ENCODE measurements at regions not wholly inside any gene's neighbourhood (a gene's known extent, or its start where the extent isn't known, plus 50 kb on each side); places are given as distances from the start of the nearest gene placed in this dataset.

DNA sequence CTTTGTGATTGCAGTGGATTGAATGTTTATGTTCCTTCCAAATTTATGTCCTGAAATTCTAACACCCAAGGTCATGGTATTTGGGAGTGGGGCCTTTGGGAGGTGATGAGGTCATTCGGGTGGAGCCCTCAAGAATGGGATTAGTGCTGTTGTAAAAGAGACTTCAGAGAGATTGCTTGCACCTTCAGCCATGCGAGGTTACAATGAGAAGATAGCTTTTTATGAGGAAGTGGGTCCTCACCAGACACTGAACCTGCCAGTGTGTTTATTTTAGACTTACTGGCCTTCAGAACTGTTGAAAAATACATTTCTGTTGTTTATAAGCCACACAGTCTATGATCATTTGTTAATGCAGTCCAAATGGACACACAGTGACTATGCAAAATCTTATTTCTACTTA is 161.0 kb upstream of the GPRIN3 start:
- no peak overlapping the region for H2BK15ac ChIP-seq (ENCODE audit: low read depth, low read length)
- no peak overlapping the region for H3K14ac ChIP-seq (ENCODE audit: insufficient read depth, low read length)
- no peak overlapping the region for H2BK5ac ChIP-seq (ENCODE audit: insufficient read length, low read length)
- no peaks in the 10 kb centered on the region; a peak in 1 of 5 replicates for H3K9me3 Mint-ChIP-seq
- DNase-seq = no peak
- H3K56ac ChIP-seq (ENCODE audit: insufficient read length, low read depth, low read length) = no peak overlapping the region
- no peak overlapping the region for H3K4ac ChIP-seq (ENCODE audit: low read depth, low read length)
- no peaks in the 10 kb centered on the region for H3K23me2 ChIP-seq (ENCODE audit: insufficient read length, low read depth, low read length, poor library complexity, severe bottlenecking)
- H2BK120ac ChIP-seq (ENCODE audit: low read depth, low read length, poor library complexity, severe bottlenecking) = no peak overlapping the region
- no peaks in the 10 kb centered on the region for H4K20me1 ChIP-seq (ENCODE audit: control insufficient read depth, insufficient read depth, insufficient read length)
- no peak overlapping the region for H3K9ac ChIP-seq (ENCODE audit: extremely low read depth, insufficient read length, low read length)
- no peaks in the 10 kb centered on the region for H3K4me1 ChIP-seq (ENCODE audit: insufficient read depth, low read length)
- TF ChIP-seq CTCF (conservative IDR thresholded peaks at IDR 0.05) = no peak
- no peaks in the 10 kb centered on the region for H3K9me3 ChIP-seq (ENCODE audit: control insufficient read depth, low read depth, low read length)
- no peak overlapping the region for H4K5ac ChIP-seq (ENCODE audit: insufficient read length, low read depth, low read length)
- H2AK5ac ChIP-seq (ENCODE audit: insufficient read length, low read length) = no peak overlapping the region
- no peaks in the 10 kb centered on the region for H3K27me3 Mint-ChIP-seq (ENCODE audit: low read depth)
- H3K4me1 Mint-ChIP-seq = no peaks in the 10 kb centered on the region
- H2AFZ ChIP-seq (ENCODE audit: low read length) = no peak overlapping the region
- H3K27ac Mint-ChIP-seq = no peak overlapping the region; a peak in 1 of 7 replicates
- no peak overlapping the region for H3T11ph ChIP-seq (ENCODE audit: low read length)
- no peak overlapping the region for H3K4me3 Mint-ChIP-seq
- no peak overlapping the region for H4K91ac ChIP-seq (ENCODE audit: insufficient read length, low read depth, low read length)
- H3K4me2 ChIP-seq (ENCODE audit: insufficient read depth, insufficient read length, low read length) = no peak overlapping the region
- no peak overlapping the region for H3K27ac ChIP-seq (ENCODE audit: insufficient read length, low read depth, low read length)
- no peaks in the 10 kb centered on the region for H3K79me2 ChIP-seq (ENCODE audit: insufficient read depth, low read length)
- no peak overlapping the region for H4K8ac ChIP-seq (replicated peaks; ENCODE audit: insufficient read length, low read depth, low read length)
- no peak overlapping the region for H3K18ac ChIP-seq (ENCODE audit: insufficient read length, low read depth, low read length)
- no peaks in the 10 kb centered on the region for H3K79me1 ChIP-seq (ENCODE audit: insufficient read depth, low read depth, low read length, poor library complexity, severe bottlenecking)
- no peaks in the 10 kb centered on the region for H3K36me3 Mint-ChIP-seq (ENCODE audit: insufficient read depth in 1 of 3, low read depth in 3 of 3)
- no peak overlapping the region for H2BK12ac ChIP-seq (ENCODE audit: insufficient read length, low read depth, low read length)
- WGBS (ENCODE audit: extremely low coverage, insufficient read length, low lambda C conversion rate) = no CpG with 5 or more reads among the region's 2 CpGs
- H3K23ac ChIP-seq (ENCODE audit: insufficient read length, low read depth, low read length) = no peak overlapping the region
- H3K27me3 ChIP-seq (ENCODE audit: insufficient read depth, low read length) = no peaks in the 10 kb centered on the region
- no peak overlapping the region for H2BK20ac ChIP-seq (ENCODE audit: low read depth, low read length, poor library complexity, severe bottlenecking)

All from H9 (cell line).